Tibial artery (tissue), 4 donors: ENCODE measurements at regions not wholly inside any gene's neighbourhood (a gene's known extent, or its start where the extent isn't known, plus 50 kb on each side); places are given as distances from the start of the nearest gene placed in this dataset.

Experiments
- DNase-seq, 2 donors: peaks; one replicate each; pipeline ENCODE4 v3.0.0-alpha.2; 2019
- H3K27ac ChIP-seq, 2 donors: fragments of 200-600 bp; sonication (generic) in 1 of 2; 1 replicate in 1 of 2; 2 replicates in 1 of 2; pipeline ENCODE4 v1.5.1; 2018 to 2019; ENCODE audit warnings: mild to moderate bottlenecking in 1 of 2
- H3K27me3 ChIP-seq, 2 donors: fragments of 200-600 bp; sonication (generic) in 1 of 2; one replicate each; pipeline versions ENCODE4 v1.5.1 to v1.6.0; 2016 to 2019
- H3K36me3 ChIP-seq, 3 donors: fragments of 200-600 bp; sonication (generic) in 2 of 3; one replicate each; pipeline ENCODE4 v1.5.1; 2016 to 2019; ENCODE audit warnings: mild to moderate bottlenecking in 2 of 3
- H3K4me1 ChIP-seq, 4 donors: fragments of 200-600 bp; sonication (generic) in 2 of 4; 1 replicate in 3 of 4; 2 replicates in 1 of 4; pipeline ENCODE4 v1.5.1; 2016 to 2019
- H3K4me3 ChIP-seq, 2 donors: fragments of 200-600 bp; sonication (generic) in 1 of 2; 1 replicate in 1 of 2; 2 replicates in 1 of 2; pipeline ENCODE4 v1.5.1; 2018 to 2019; ENCODE audit warnings: mild to moderate bottlenecking in 2 of 2
- H3K9me3 ChIP-seq, 3 donors: fragments of 200-600 bp; sonication (generic) in 1 of 3; one replicate each; pipeline ENCODE4 v1.5.1; 2016 to 2019
- intact Hi-C: fragments of 100-400 bp; cut with DNase I; formaldehyde crosslinking; loops from one replicate; pipeline ENCODE4 v1.15.0; 2023; ENCODE audit warnings: low total_unique reads
- TF ChIP-seq, protein P1 (sequence below), 2 experiments: fragments of 200-600 bp in 1 of 2; fragments of 450-650 bp in 1 of 2; IDR thresholded peaks; one replicate each; pipeline ENCODE4 v1.5.1; 2017 to 2019; ENCODE audit warnings: antibody characterized with exemption in 2 of 2, mild to moderate bottlenecking in 1 of 2, moderate library complexity in 1 of 2

DNA sequence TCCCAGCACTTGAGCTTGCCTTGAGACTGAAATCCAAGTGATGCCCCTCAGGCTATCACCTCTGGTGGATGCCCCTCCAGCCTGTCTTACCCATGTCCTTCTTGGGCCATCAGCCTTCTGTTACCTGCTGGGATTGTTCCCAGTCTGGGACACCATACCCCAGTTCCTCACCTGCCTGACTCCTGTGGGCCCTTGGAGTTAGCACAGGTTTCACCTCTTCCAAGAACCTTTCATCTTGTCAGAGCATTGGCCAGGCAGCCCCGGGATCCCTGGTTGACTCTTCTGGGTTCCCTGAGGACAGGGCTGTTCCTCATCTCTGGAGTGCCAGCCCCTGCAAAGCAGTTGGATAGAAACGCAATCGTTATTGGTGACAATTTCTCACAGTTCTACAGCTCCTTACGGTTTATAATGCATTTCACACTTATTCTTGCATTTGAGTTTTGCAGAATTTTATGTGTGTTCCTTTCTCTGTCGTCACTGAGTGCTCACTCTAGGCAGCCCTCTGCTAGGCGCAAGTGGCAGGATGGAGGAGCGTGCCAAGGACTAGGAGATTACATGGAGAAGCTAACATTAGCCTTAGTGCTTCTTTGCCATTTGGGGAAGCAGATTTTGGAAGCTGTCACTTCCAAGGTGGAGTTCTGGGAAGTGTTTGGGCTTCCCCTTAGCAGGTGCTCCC, 139.7 kb downstream of the DDX1 start:
- no peaks in the 10 kb centered on the region for H3K27me3 ChIP-seq
- no peaks in the 10 kb centered on the region for H3K9me3 ChIP-seq
- TF ChIP-seq, protein P1, sequence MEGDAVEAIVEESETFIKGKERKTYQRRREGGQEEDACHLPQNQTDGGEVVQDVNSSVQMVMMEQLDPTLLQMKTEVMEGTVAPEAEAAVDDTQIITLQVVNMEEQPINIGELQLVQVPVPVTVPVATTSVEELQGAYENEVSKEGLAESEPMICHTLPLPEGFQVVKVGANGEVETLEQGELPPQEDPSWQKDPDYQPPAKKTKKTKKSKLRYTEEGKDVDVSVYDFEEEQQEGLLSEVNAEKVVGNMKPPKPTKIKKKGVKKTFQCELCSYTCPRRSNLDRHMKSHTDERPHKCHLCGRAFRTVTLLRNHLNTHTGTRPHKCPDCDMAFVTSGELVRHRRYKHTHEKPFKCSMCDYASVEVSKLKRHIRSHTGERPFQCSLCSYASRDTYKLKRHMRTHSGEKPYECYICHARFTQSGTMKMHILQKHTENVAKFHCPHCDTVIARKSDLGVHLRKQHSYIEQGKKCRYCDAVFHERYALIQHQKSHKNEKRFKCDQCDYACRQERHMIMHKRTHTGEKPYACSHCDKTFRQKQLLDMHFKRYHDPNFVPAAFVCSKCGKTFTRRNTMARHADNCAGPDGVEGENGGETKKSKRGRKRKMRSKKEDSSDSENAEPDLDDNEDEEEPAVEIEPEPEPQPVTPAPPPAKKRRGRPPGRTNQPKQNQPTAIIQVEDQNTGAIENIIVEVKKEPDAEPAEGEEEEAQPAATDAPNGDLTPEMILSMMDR (IDR thresholded peaks at IDR 0.05), result no peak
- no peak overlapping the region for H3K4me3 ChIP-seq
- no peak overlapping the region for H3K27ac ChIP-seq
- H3K36me3 ChIP-seq, result no peaks in the 10 kb centered on the region
- intact Hi-C loops, result no loop called here
- DNase-seq, result no peak
- H3K4me1 ChIP-seq, result peaks cover 0 to 45% (median 29%) of the 10 kb centered on the region in 4 donors

DNA sequence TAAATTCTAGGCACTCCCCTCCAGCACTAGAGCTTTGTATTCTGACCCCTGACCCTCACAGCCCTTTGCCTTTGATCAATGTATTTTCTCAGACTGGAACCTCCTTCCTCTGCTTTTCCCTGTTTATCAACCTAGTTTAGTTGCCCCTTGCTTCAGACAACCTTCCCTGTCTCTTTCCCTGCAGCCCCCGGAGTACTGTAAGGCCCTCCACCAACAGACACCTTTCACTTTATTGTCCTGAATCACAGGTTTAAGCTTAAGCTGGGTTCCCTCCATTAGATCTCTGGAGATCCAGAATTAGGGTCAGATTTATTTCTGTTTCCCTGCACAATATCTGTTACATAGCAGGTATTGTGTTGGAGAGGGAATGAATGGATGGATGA, 140.2 kb downstream of the DDX1 start:
- H3K9me3 ChIP-seq, result no peaks in the 10 kb centered on the region
- DNase-seq, result no peak
- H3K27ac ChIP-seq, result no peak overlapping the region
- H3K4me3 ChIP-seq, result no peak overlapping the region
- TF ChIP-seq, protein P1 (IDR thresholded peaks at IDR 0.05), result no peak
- peaks cover 0 to 45% (median 29%) of the 10 kb centered on the region in 4 donors for H3K4me1 ChIP-seq
- no peaks in the 10 kb centered on the region for H3K27me3 ChIP-seq
- H3K36me3 ChIP-seq, result no peaks in the 10 kb centered on the region
- intact Hi-C loops, result no loop called here

DNA sequence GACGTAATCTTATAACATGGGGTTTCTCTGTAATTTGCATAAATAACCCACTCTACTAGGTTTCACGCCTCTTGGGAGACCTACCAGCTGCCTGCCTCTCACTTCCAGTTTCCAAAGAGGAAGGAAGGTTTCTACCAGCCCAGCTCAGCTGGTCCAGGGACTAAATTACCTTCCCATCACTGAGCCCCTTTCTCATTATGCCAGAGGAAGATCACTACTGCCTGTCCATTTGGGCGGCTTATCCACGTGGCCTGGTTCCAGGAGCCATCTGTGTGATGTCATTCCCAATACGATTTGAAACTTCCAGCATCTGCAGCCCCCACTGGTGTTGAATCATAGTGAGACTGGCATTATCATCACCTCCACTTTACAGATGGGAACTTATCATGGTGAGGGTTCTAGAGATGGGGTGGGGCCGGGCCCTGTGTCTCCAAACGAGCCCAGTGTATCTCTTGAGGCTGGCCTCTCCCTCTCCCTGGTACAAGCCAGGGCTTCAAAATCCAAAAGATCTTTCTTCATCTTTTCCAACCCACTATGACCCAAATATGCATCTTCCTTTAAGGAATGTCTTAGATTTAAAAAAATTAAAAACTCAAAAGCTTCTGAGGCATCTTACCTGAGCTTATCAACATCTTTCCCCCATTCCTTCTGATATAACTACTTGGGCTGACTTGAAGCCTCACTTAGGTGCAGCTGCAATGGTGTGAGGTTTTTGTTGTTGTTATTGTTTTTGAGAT, 140.8 kb downstream of the DDX1 start:
- no peak for DNase-seq
- no peaks in the 10 kb centered on the region for H3K9me3 ChIP-seq
- no peaks in the 10 kb centered on the region for H3K36me3 ChIP-seq
- intact Hi-C loops, result no loop called here
- peaks cover 0 to 45% (median 29%) of the 10 kb centered on the region in 4 donors for H3K4me1 ChIP-seq
- TF ChIP-seq, protein P1 (IDR thresholded peaks at IDR 0.05), result no peak
- no peaks in the 10 kb centered on the region for H3K27me3 ChIP-seq
- no peak overlapping the region for H3K27ac ChIP-seq
- no peak overlapping the region for H3K4me3 ChIP-seq

DNA sequence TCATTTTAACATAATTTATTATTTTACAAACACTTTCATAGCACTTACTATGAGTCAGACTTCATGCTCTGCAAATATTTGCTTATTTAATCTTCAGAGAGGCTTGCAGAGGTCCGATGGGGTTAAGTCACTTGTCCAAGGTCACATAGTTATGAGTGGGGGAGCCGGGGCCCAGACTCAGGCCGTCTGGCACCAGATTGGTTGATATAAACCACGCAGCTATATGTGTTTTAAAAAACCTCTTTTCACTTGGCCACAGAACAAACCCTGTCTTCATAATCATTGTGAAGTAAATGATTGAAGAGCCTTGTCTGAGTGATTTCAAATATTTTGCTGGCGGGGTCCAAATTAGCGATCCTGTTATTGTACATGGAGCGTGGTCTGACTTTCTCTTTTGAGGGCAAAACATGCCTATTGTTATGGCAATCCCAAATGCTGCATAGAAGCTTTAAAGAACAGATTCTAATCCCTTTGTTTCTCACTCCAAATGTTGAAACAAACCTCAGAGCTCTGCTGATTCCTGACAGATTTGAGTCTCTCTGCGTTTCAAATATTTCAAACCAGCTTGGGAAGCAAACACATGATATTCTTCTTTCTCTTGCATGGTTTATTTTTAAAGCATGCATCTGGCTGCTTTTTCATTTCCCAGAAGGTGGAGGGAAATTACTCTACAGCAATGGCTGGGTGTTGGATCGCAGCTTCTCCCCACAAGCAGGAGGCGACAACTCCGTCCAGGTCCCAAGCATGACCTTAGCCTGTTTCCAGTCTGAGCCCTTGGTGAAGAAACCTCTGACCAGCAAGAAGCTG, 142.4 kb downstream of the DDX1 start:
- Histone ChIP-seq H3K27ac (peak overlapping the region in 1 of 2 donors; percentile 17), H3K4me3 (no peak overlapping the region), H3K4me1 (peaks cover 0 to 45% (median 29%) of the 10 kb centered on the region in 4 donors)

More for the DNA sequence above, 142.4 kb downstream of the DDX1 start:
- intact Hi-C loops, result no loop called here
- no peak for DNase-seq
- Histone ChIP-seq H3K27me3 (no peaks in the 10 kb centered on the region), H3K9me3 (no peaks in the 10 kb centered on the region), H3K36me3 (no peaks in the 10 kb centered on the region)
- TF ChIP-seq, protein P1 (IDR thresholded peaks at IDR 0.05), result no peak
